ENCODE measurements at regions not wholly inside any gene's neighbourhood (a gene's known extent, or its start where the extent isn't known, plus 50 kb on each side); places are given as distances from the start of the nearest gene placed in this dataset.

DNA sequence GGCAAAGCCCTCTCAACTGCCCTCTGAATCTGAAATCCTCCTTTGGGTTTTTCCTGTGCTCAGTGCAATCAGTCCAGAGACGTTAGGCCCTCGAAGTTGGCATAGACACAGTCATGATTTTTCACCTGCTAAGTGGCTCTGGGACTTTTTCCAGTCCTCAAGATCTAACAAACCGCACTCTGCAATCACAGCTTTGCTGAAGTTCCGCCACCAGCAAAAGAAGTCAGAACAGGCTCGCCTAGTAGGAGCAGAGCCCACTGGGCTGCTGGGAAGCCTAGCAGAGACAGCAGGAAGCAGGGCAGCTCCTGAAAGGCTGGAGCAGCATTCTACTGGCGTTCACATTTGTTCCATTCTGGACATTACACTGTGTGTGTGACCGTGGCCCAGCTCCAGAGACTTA is 222.8 kb upstream of the KIF2A start:
- WGBS, 4 donors: 58 to 69% (median 66%) methylated on average over 7 of the region's 7 CpGs
- H3K27me3 ChIP-seq: no peaks in the 10 kb centered on the region
- H3K27ac ChIP-seq: no peak overlapping the region
- ATAC-seq (no peak), DNase-seq (no peak)
- H3K9me3 ChIP-seq: no peaks in the 10 kb centered on the region
- H3K4me1 ChIP-seq: no peaks in the 10 kb centered on the region
- intact Hi-C loops (cut with DNase I): no loop called here
- TF ChIP-seq POLR2A (IDR thresholded peaks at IDR 0.05) (no peak), CTCF (IDR thresholded peaks at IDR 0.05) (no peak)
- no peaks in the 10 kb centered on the region for H3K36me3 ChIP-seq
- no peak overlapping the region for H3K4me3 ChIP-seq

DNA sequence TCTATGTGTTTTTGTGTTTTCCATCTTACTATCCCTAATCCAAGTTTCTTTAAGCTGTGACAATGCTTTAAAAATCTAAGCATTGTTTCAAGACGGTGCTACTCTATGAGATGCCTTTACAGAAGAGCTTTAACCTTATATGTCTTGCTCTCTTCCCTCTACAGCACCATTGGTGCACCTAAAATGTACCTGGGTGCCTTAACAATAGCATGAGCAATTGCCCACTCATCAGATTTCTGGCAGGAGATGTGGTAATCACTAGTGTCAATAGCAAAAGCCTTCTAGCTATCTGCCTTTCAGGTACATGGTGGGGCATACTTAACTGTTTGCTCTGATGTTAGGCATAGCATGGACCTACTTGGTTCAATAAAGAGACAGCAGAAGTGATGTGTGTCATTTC is 222.3 kb upstream of the KIF2A start:
- intact Hi-C loops (cut with DNase I): no loop called here
- H3K4me3 ChIP-seq: no peak overlapping the region
- no peaks in the 10 kb centered on the region for H3K27me3 ChIP-seq
- ATAC-seq (no peak), DNase-seq (no peak)
- H3K9me3 ChIP-seq: no peaks in the 10 kb centered on the region
- TF ChIP-seq POLR2A (IDR thresholded peaks at IDR 0.05) (no peak), CTCF (IDR thresholded peaks at IDR 0.05) (no peak)
- no peaks in the 10 kb centered on the region for H3K4me1 ChIP-seq
- no peaks in the 10 kb centered on the region for H3K36me3 ChIP-seq
- WGBS, 4 donors: 77 to 83% (median 82%) methylated on average over 1 of the region's 1 CpG
- H3K27ac ChIP-seq: no peak overlapping the region

- no peak for DNase-seq
- TF ChIP-seq CTCF (IDR thresholded peaks at IDR 0.05) (no peak), POLR2A (IDR thresholded peaks at IDR 0.05) (no peak)
- intact Hi-C loops (cut with DNase I): no loop called here
- Histone ChIP-seq H3K4me3 (no peak overlapping the region), H3K4me1 (no peaks in the 10 kb centered on the region), H3K36me3 (no peaks in the 10 kb centered on the region), H3K27me3 (no peaks in the 10 kb centered on the region), H3K9me3 (no peaks in the 10 kb centered on the region), H3K27ac (no peak overlapping the region)
- ATAC-seq: no peak
- WGBS, 4 donors: 79 to 86% (median 82%) methylated on average over 8 of the region's 8 CpGs
Observed at GRCh38 chr5:62084391-62084790, 221.6 kb upstream of the KIF2A start.

DNA sequence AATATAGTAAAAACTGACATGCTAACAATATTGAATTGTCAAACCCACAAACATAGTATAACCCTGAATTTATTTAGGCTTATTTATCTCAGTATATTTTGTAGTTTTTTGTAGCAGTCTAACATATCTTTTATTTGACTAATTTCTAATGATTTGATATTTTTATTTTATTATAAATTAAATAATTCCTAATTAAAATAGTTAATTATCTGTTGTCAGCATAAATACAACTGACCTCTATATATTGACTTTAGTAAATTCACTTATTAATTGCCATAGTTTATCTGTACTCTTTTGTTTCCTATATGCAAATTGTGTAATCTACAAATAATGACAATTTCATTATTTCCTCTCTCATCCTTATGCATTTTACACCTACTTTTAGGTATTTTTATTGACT is 215.1 kb upstream of the KIF2A start:
- H3K27ac ChIP-seq: no peak overlapping the region

More for the DNA sequence above, 215.1 kb upstream of the KIF2A start:
- no peak overlapping the region for H3K4me3 ChIP-seq
- no peaks in the 10 kb centered on the region for H3K27me3 ChIP-seq
- DNase-seq (no peak), ATAC-seq (no peak)
- intact Hi-C loops (cut with DNase I): no loop called here
- TF ChIP-seq POLR2A (IDR thresholded peaks at IDR 0.05) (no peak), CTCF (IDR thresholded peaks at IDR 0.05) (no peak)
- peaks cover 0 to 4% (median 0%) of the 10 kb centered on the region in 12 donors for H3K9me3 ChIP-seq
- H3K36me3 ChIP-seq: no peaks in the 10 kb centered on the region
- H3K4me1 ChIP-seq: no peaks in the 10 kb centered on the region
